HG02610 (cell line): ENCODE measurements at regions not wholly inside any gene's neighbourhood (a gene's known extent, or its start where the extent isn't known, plus 50 kb on each side); places are given as distances from the start of the nearest gene placed in this dataset.
A peak's percentile ranks its signal among the peaks of the same experiment; 100 is the strongest.
"Not testable (repeated sequence)": the region's sequence is repeated elsewhere in the genome, so short reads cannot be mapped to it uniquely, and the experiment has no call there.

ENCODE experiments used
- ATAC-seq: cut with Tn5 transposase; IDR thresholded peaks from one replicate; pipeline ENCODE4 v1.9.1; 2021; ENCODE audit warnings: mild to moderate bottlenecking, moderate library complexity; ENCODE audit not compliant: unreplicated experiment

- no peak for ATAC-seq
Observed at GRCh38 chr3:194858382-194858781, 172.7 kb downstream of the FAM43A start.

GRCh38 chr3:194860725-194861124 lies 175.0 kb downstream of the FAM43A start:
- no peak for ATAC-seq

DNA sequence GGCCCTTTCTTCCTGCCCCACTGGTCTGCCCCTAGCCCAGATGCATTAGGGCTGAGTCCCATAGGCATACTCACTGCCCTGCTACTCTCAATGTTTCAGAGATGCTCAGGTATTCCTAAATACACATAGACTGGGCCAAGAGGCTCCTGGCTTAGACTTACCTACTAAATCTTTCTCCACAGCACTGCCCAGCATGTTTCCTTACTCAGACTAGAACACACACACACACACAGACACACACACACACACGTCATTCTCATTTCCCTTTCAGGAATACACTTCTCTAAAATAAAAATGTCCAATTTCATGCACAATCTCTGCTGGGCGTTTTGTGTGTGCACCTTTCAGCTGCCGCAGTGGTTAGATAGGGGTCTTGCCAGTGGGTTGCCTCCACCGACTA lies 175.7 kb downstream of the FAM43A start:
- ATAC-seq, result no peak

GRCh38 chr3:194865061-194865460 lies 179.4 kb downstream of the FAM43A start:
- no peak for ATAC-seq

DNA sequence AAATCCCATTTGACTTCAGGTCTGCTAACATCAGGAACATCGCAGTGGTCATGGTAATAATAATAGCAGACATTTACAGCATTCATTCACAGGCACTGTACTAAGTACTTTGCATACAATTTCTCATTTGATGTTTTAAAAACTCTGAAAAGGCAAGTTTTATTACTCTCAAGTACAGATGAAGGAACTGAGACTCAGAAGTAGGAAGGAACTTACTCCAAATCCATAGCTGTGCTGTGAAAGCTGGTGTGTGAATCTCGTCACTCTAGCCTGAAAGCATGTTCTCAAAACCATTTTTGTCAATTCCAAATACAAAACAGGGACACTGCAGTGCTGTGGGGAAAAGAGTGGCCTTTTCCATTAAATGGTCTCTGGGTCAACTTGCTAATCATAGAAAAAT lies 179.9 kb downstream of the FAM43A start:
- no peak for ATAC-seq

DNA sequence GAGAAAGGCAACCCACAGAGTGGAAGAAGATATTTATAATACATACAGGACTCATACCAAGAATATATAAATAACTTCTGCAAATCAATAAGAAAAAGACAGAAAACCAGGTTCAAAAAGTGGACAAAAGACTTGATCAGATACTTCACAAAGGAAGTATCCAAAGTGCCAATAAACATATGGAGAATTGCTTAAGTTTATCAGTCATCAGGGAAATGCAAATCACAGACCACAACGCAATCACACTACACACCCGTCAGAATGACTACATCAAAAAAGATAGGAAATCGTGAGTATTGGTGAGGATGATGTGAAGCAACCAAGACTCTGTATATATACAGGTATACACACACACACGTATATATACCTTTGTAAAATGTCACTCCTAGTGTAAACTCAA lies 180.6 kb downstream of the FAM43A start:
- ATAC-seq, result no peak

DNA sequence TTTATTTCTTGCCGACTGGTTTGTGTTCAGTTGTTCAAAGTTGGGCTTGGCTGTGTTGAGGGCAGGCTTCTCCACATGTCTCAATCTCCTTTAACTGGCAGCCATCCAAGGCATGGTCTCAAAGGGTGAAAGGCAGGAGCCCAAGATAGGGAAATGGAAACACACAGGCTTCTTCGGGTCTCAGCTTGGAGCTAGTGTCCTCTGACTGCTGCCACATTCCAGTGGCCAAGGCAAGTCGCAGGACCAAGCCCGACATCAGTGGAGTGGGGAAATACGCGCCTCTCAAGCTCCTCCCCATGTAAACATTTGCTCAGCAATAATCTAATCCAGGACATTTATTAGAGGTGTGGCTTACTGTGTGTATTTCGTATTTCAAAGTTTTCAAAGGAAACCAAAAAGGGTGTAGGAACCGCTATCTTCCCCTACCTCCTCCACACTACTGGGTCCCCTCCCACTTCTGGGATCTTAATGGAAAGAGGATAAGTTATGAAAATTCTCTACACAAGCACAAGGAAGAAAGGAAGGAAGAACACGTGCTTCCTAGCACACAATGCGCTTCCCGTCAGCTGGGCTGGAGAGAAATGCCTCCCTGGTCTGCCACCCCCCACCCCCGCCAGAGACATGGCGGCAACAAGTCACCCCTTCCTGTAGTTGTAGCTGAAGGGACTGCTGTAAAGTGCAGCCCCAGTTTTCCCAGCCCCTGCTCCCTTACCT lies 181.7 kb downstream of the FAM43A start:
- ATAC-seq, result no peak

GRCh38 chr3:194868831-194869230 lies 183.1 kb downstream of the FAM43A start:
- ATAC-seq, result no peak

DNA sequence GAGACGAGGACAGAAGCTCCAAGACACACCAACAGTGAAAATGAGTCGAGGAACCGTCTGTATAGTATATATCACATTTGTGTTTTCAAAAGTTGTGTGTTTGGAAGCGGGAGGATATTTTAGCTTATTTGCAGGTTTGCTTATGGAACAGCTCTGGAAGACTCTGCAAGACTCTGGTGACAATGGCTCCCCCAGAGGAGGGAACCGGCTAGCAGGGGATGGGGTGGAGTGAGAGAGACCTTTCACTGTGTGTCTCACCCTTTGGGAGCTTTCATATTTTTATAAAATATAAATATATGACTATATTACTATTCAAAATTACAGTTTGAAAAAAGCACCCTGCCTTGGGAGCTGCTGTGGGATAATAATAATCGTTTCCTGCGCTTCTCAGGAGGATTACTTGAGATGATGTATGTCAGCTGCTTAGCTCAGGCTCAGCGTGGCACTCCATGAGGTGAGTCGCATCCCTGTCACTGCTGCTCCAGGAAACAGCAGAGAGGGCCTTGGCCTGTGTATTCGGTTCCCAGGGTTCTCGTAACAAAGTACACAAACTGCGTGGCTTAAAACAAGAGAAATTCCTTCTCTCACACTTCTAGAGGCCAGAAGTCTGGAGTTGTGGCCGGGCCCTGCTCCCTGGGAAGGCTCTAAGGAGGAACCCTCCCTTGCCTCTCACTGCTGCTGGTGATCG lies 183.9 kb downstream of the FAM43A start:
- ATAC-seq, result no peak

DNA sequence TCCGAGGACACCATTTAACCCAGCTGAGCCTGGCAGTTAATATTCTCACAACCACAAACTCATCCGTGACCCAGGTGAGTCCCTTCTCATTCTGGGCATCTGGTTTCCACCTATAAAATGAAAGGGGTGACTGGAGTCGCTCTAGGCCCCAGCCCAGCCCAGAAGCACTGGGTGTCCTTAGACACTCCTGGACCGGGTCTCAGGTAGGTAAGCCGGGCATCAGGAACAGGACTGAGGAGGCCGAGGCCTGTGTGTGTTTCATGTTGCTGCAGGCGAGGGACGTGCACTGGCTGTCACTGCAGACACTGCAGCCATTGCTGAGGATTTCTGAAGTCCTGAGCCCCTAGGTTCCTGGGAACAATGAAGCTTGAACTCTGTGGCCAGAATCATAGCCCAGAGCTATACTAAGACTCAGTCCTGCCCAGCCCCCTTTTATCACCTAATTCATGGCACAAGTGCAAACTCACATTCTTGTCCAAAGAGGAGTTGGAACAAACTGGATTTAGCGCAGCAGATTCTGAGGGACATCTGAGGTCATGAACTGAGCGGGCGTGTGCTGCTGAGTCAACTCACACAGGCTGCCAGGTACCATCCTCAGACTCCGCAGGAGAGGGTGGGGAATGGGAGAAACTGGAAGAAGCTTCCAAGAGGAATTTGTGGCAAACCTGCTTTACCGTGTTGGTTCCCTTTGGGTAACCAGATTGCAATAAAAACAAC lies 184.9 kb downstream of the FAM43A start:
- ATAC-seq, result no peak

- ATAC-seq, result peak; percentile 47
Observed at GRCh38 chr3:194871143-194871863, 185.6 kb downstream of the FAM43A start.

- peak; percentile 17 for ATAC-seq
Observed at GRCh38 chr3:194871864-194872668, 186.4 kb downstream of the FAM43A start.

GRCh38 chr3:194872669-194872977 lies 186.9 kb downstream of the FAM43A start:
- no peak for ATAC-seq

GRCh38 chr3:194873474-194873873 lies 187.8 kb downstream of the FAM43A start:
- not testable (repeated sequence) for ATAC-seq

DNA sequence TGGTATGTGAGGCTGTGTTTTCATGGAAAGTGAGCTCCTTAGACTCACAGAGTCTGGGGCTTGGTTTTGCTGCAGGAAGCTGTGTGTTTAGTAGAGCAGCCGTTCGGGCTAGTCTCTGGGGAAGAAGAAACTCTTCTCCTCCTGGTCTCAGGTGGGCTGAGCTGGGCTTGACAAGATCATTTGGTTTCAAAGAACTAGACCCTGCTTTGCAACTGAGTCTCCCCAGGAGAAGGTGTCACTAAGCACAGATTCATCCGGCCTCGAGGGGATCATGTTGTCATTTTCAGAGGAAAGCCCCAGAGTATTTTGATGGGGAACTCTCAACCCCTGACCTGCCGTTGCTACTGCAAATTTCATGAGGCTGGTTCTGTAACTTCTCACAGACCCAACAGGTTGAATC lies 188.5 kb downstream of the FAM43A start:
- no peak for ATAC-seq

GRCh38 chr3:194874783-194875182 lies 189.1 kb downstream of the FAM43A start:
- no peak for ATAC-seq

DNA sequence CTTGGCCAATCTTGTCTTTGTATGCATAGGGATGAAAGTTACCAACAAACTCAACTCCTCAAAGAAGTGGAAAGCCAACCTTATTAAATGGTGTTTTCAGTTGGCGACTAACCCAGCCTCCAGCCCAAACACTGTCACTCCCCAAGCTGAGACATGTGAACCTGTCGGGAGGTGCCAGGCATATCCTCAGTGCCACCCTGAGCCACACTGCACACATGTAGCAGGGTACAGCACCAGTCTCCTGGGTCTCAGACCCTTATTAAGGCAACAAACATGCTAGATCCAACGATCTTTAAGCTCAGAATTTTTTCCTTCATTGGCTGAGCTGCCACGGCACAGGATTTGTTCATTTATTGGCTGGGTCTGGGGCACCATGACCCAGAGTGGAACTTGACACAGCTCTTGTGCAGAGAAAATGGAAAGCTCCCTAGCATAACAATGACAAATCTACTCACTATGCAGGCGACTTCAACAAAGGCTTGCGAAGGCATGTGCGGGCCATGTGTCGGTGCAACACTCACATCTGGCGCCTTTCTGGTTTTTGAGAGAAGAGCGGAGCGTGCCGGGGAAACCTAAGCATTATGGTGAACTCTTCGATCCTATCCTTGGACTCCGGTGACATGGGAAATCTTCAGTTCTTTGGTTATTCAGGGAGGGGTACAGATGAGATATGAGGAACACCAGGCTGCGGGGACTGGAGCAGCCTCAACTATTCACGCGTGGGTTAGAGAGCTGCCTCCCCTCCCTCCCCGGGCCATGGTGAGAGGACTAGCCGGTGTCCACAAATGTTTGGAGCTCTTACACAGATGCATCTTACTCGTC lies 190.1 kb downstream of the FAM43A start:
- ATAC-seq, result no peak

DNA sequence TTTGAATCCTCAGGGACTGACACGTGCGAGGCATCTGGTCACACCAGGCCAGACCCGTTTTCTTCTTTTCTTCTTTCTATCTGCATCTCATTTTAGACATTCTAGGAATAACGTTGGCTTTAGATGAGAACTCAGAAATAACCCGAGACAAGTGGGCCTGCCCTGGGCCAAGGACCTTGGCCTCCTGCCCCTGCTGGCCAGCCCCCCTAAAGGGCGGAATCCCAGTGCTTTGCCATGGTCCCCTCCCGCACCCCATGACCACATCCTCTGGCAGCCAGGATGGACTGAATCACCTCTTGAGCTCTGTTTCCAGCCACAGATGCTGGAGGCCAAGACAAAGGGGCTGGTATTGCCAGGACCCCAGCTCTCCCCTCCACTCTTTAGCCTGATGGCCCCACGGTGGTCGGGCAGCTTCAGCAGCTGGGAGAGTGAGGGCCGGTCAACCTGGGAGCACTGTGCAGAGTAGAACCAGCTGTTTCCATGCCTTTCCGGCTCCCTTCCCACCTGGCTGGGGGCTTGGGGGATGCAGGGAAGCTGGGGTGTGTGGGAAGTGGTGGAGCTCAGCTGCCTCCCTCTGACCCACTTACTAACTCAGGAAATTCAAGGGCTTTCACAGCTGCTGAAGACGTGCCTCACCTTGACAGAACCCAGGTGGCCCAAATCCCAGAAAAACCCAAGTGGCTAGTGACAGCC lies 190.9 kb downstream of the FAM43A start:
- no peak for ATAC-seq
